Esophagus muscularis mucosa (tissue), 4 donors: ENCODE measurements at regions not wholly inside any gene's neighbourhood (a gene's known extent, or its start where the extent isn't known, plus 50 kb on each side); places are given as distances from the start of the nearest gene placed in this dataset.

ENCODE experiments used
- DNase-seq: peaks from one replicate; pipeline ENCODE4 v3.0.0-alpha.2; 2017; ENCODE audit errors: extremely low spot score
- H3K27ac ChIP-seq, 4 donors: fragments of 200-600 bp; sonication (generic); replicated peaks in 1 of 4; 1 replicate in 3 of 4; 2 replicates in 1 of 4; pipeline ENCODE4 v1.5.1; 2016 to 2019; ENCODE audit warnings: mild to moderate bottlenecking in 1 of 4
- H3K27me3 ChIP-seq, 4 donors: fragments of 200-600 bp; sonication (generic); one replicate each; pipeline versions ENCODE4 v1.5.1 to v1.6.0; 2016 to 2019
- H3K36me3 ChIP-seq, 4 donors: fragments of 200-600 bp; sonication (generic); one replicate each; pipeline ENCODE4 v1.5.1; 2016 to 2019
- H3K4me1 ChIP-seq, 4 donors: fragments of 200-600 bp; sonication (generic); one replicate each; pipeline ENCODE4 v1.5.1; 2016 to 2019
- H3K4me3 ChIP-seq, 4 donors: fragments of 200-600 bp; sonication (generic); 1 replicate in 2 of 4; 2 replicates in 2 of 4; pipeline ENCODE4 v1.5.1; 2016 to 2019; ENCODE audit warnings: mild to moderate bottlenecking in 4 of 4, moderate library complexity in 1 of 4
- H3K9me3 ChIP-seq, 4 donors: fragments of 200-600 bp; sonication (generic); 1 replicate in 3 of 4; 2 replicates in 1 of 4; pipeline ENCODE4 v1.5.1; 2016 to 2019
- EP300 ChIP-seq: sonication (generic); formaldehyde crosslinking; IDR thresholded peaks from one replicate; pipeline ENCODE4 v1.6.1; 2017; ENCODE audit warnings: antibody characterized with exemption
- POLR2A ChIP-seq: fragments of 450-650 bp; IDR thresholded peaks from one replicate; pipeline ENCODE4 v1.6.1; 2017; ENCODE audit warnings: antibody characterized with exemption, moderate library complexity, mild to moderate bottlenecking, low read depth
- POLR2AphosphoS5 ChIP-seq, 2 donors: sonication (generic); formaldehyde crosslinking; IDR thresholded peaks; one replicate each; pipeline ENCODE4 v1.6.1; 2017; ENCODE audit warnings: antibody characterized with exemption in 2 of 2
- WGBS: methylation state at CpG from one replicate; pipeline ENCODE4 v1.1.5; 2018; 5-methylcytosine and 5-hydroxymethylcytosine counted together
- intact Hi-C: fragments of 100-400 bp; cut with DNase I; formaldehyde crosslinking; loops from one replicate; pipeline ENCODE4 v1.15.1; 2023
- TF ChIP-seq, protein P1 (sequence below), 3 experiments: fragments of 200-600 bp in 2 of 3; fragments of 450-650 bp in 1 of 3; sonication (generic) in 2 of 3; IDR thresholded peaks; one replicate each; pipeline ENCODE4 v1.5.1; 2017 to 2019; ENCODE audit warnings: antibody characterized with exemption in 3 of 3, mild to moderate bottlenecking in 2 of 3, moderate library complexity in 1 of 3

DNA sequence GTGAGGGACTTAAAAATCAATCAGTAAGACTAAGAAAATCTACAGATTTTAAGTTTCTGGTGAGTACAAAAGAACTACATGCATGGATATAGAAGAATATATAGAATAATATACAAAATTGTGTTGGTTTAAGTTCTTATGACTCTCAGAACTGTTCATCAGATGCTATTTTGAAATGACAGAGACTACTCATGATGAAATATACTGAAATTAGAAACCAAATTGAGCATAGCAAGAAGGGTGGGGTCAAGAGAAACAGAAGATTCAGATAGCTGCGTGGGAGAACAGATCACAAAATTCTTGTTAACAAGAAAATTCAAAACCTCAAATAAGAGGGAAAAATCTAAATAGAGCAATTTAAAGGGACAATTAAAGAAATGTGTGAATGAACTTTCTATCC lies 2125.3 kb upstream of the RAG2 start:
- Histone ChIP-seq H3K4me3 (no peak overlapping the region), H3K27me3 (no peaks in the 10 kb centered on the region), H3K9me3 (no peaks in the 10 kb centered on the region), H3K4me1 (peaks cover 0 to 17% (median 8%) of the 10 kb centered on the region in 4 donors), H3K36me3 (no peaks in the 10 kb centered on the region), H3K27ac (no peak overlapping the region)
- intact Hi-C loops: no loop called here
- TF ChIP-seq, protein P1, sequence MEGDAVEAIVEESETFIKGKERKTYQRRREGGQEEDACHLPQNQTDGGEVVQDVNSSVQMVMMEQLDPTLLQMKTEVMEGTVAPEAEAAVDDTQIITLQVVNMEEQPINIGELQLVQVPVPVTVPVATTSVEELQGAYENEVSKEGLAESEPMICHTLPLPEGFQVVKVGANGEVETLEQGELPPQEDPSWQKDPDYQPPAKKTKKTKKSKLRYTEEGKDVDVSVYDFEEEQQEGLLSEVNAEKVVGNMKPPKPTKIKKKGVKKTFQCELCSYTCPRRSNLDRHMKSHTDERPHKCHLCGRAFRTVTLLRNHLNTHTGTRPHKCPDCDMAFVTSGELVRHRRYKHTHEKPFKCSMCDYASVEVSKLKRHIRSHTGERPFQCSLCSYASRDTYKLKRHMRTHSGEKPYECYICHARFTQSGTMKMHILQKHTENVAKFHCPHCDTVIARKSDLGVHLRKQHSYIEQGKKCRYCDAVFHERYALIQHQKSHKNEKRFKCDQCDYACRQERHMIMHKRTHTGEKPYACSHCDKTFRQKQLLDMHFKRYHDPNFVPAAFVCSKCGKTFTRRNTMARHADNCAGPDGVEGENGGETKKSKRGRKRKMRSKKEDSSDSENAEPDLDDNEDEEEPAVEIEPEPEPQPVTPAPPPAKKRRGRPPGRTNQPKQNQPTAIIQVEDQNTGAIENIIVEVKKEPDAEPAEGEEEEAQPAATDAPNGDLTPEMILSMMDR (IDR thresholded peaks at IDR 0.05): no peak
- no peak for TF ChIP-seq EP300
- TF ChIP-seq POLR2AphosphoS5 (IDR thresholded peaks at IDR 0.05): no peak
- no peak for TF ChIP-seq POLR2A
- no peak for DNase-seq
- WGBS: 83% methylated on average over 1 of the region's 1 CpG

DNA sequence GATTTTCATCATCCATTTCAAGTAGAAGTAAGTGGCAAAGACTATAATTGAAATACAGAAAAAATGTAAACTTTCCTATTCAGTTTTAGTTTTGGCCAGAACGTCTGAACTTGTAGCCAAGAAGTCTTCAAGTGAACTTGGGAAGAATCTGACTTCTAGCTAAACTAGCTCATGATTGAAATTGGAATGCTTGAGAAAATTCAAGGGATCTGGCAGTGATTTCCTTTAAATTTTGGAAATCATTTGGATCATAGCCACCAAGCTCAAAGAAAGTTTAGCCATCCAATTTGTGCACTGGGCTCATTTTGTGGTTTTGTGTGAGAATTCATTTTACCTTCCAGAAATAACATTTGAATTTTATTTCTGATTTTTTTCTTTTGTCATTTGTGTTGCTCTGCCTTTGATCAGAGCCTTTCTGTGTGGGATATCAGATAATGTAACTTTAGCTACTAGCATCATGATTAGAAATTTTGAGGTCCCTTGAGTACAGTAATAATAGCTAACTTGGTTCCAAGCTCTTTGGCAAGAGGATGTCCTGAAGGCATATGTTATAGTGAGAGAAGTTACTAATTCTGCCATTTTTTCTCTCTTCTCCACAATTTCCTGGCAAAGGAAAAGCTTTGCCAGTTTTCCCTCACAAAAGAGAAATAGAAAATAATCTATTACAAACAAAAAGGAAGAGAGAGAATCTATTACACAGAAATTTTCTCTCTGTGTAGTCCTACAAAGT lies 2123.7 kb upstream of the RAG2 start:
- TF ChIP-seq POLR2A: no peak
- TF ChIP-seq EP300: no peak
- no peak for TF ChIP-seq POLR2AphosphoS5 (IDR thresholded peaks at IDR 0.05)
- TF ChIP-seq, protein P1 (IDR thresholded peaks at IDR 0.05): no peak
- 22% methylated on average over 1 of the region's 1 CpG for WGBS
- intact Hi-C loops: no loop called here

DNA sequence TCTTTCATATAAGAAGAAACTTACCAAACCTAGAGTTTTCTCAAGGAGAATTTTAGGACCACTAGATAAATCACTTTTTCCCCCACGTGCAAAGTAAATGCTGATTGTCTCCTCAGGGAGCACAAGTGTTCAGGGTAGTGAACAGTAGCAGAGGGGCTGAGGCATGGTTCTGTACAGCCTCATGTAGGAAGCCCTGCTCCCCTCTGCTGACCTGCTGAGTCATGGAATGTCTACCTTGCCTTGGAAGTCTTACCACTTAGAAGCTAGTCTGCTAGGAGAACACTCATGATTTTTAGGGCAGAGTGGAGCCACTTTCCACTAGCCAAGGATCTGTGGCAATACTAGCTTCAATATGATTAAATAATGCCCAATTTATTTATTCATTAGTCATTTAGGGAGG lies 2120.6 kb upstream of the RAG2 start:
- Histone ChIP-seq H3K4me3 (no peak overlapping the region), H3K4me1 (peaks cover 0 to 17% (median 8%) of the 10 kb centered on the region in 4 donors), H3K9me3 (no peaks in the 10 kb centered on the region), H3K27me3 (no peaks in the 10 kb centered on the region), H3K36me3 (no peaks in the 10 kb centered on the region), H3K27ac (no peak overlapping the region)
- DNase-seq: no peak
- 43% methylated on average over 1 of the region's 1 CpG for WGBS
- TF ChIP-seq, protein P1 (IDR thresholded peaks at IDR 0.05): no peak
- TF ChIP-seq POLR2AphosphoS5 (IDR thresholded peaks at IDR 0.05) (no peak), POLR2A (no peak), EP300 (no peak)
- intact Hi-C loops: no loop called here

More for the DNA sequence above, 2123.7 kb upstream of the RAG2 start:
- H3K27ac ChIP-seq: no peak overlapping the region
- H3K4me3 ChIP-seq: no peak overlapping the region
- H3K4me1 ChIP-seq: peaks cover 0 to 17% (median 8%) of the 10 kb centered on the region in 4 donors
- H3K9me3 ChIP-seq: no peaks in the 10 kb centered on the region
- no peaks in the 10 kb centered on the region for H3K27me3 ChIP-seq
- no peak for DNase-seq
- H3K36me3 ChIP-seq: no peaks in the 10 kb centered on the region

DNA sequence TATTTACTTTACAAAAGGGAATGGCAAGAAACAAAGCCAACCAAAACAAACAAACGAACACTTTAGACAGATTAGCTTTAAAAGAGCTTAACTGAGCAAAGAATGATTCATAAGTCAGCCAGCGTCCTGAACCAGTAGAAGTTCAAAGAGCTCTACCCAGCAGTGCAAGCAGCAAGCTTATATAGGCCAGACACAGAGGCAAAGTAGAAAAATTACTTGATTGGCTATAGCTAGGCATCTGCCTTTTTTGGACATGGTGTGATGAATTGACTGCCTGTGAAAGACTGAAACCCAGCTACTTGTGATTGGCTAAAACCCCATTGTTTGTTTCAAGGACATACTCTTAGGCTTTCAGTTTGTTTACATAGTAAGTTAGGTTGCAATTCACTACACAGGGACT lies 2120.0 kb upstream of the RAG2 start:
- no peaks in the 10 kb centered on the region for H3K27me3 ChIP-seq
- WGBS: 46% methylated on average over 2 of the region's 2 CpGs
- H3K36me3 ChIP-seq: no peaks in the 10 kb centered on the region
- TF ChIP-seq EP300 (no peak), POLR2AphosphoS5 (IDR thresholded peaks at IDR 0.05) (no peak)
- TF ChIP-seq, protein P1 (IDR thresholded peaks at IDR 0.05): no peak
- intact Hi-C loops: no loop called here
- H3K4me1 ChIP-seq: peaks cover 0 to 17% (median 8%) of the 10 kb centered on the region in 4 donors
- H3K4me3 ChIP-seq: no peak overlapping the region
- H3K9me3 ChIP-seq: no peaks in the 10 kb centered on the region
- no peak for DNase-seq
- H3K27ac ChIP-seq: no peak overlapping the region

DNA sequence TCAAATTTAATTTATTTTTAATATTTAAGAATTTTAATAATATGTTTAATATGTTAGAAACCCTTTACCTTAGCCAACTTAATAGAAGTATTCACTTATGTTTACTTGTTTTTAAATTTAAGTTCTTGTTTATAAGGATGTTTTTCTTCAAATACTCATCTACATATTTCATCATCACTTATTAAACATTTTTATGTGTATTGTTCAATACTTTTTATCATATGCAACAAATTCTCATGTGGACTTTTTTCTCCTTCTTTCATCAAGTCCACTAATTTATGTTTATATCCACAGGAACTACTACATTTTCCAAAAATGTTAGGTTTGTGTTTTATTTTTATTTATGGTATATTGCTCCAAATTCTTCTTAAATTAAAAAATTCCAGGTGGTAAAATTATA lies 2113.1 kb upstream of the RAG2 start:
- Histone ChIP-seq H3K4me3 (no peak overlapping the region), H3K27ac (no peak overlapping the region), H3K36me3 (no peaks in the 10 kb centered on the region), H3K4me1 (no peaks in the 10 kb centered on the region), H3K9me3 (no peaks in the 10 kb centered on the region), H3K27me3 (no peaks in the 10 kb centered on the region)
- intact Hi-C loops: no loop called here
- DNase-seq: no peak
- TF ChIP-seq POLR2AphosphoS5 (IDR thresholded peaks at IDR 0.05) (no peak), EP300 (no peak), POLR2A (no peak)
- TF ChIP-seq, protein P1 (IDR thresholded peaks at IDR 0.05): no peak
